K562 (cell line): ENCODE measurements at regions not wholly inside any gene's neighbourhood (a gene's known extent, or its start where the extent isn't known, plus 50 kb on each side); places are given as distances from the start of the nearest gene placed in this dataset.

ENCODE experiments used
- ATAC-seq: fragments of 200-7000 bp; cut with Tn5 transposase; 3 replicates; pipeline ENCODE4 v1.9.1; 2020; ENCODE audit warnings: moderate library complexity
- BruUV-seq: library from RNA; stranded (reverse); fragments of 400-500 nt; replicated peaks from 2 replicates; lab custom pipeline; 2021; lab: Mats Ljungman, UMichigan
- CTCF ChIA-PET: fragments of 300-600 bp; formaldehyde crosslinking; extraction: SDS; loops from one replicate; lab custom pipeline; 2021; ENCODE audit warnings: low intra/inter-chr PET ratio; lab: Yijun Ruan, JAX
- POLR2A ChIA-PET: fragments of 300-600, 350-650 bp; sonication (Branson Sonifier 250); formaldehyde crosslinking; extraction: SDS; loops from one replicate; lab custom pipeline; 2021; ENCODE audit warnings: antibody characterized with exemption, inconsistent platforms; lab: Yijun Ruan, JAX
- DNase-seq, 4 experiments: peaks; one replicate each; pipeline versions ENCODE4 v3.0.0 to v3.0.0-alpha.2; 2011 to 2018; ENCODE audit warnings: low spot score in 3 of 4, mixed read lengths in 3 of 4; ENCODE audit errors: extremely low read depth in 1 of 4
- FAIRE-seq: peaks from 2 replicates; lab custom pipeline; 2011; peaks lifted over from hg19 to GRCh38; lab: Jason Lieb, UNC
- H2AFZ ChIP-seq: 2 replicates; pipeline ENCODE4 v1.6.0; 2011; ENCODE audit warnings: low read depth, low read length, control low read depth, inconsistent platforms
- H3K27ac ChIP-seq: fragments of 200-600 bp; 3 replicates; pipeline ENCODE4 v1.8.0; 2011; ENCODE audit warnings: low read depth, mild to moderate bottlenecking, control low read depth, inconsistent platforms, low read length, moderate library complexity, mixed read lengths; ENCODE audit errors: extremely low read depth
- H3K27me3 ChIP-seq, 2 experiments: fragments of 300-600 bp in 1 of 2; 2 replicates in 1 of 2; 3 replicates in 1 of 2; pipeline versions ENCODE4 v1.6.0 to v1.8.0; 2011; ENCODE audit warnings: inconsistent platforms in 2 of 2, low read length in 2 of 2, mild to moderate bottlenecking in 1 of 2, mixed read lengths in 1 of 2, moderate library complexity in 1 of 2; ENCODE audit not compliant: control insufficient read depth in 2 of 2, insufficient read depth in 2 of 2
- H3K36me3 ChIP-seq: fragments of 300-600 bp; 3 replicates; pipeline ENCODE4 v1.8.0; 2011; ENCODE audit warnings: mild to moderate bottlenecking, low read length, inconsistent platforms; ENCODE audit not compliant: control insufficient read depth, insufficient read depth
- H3K4me1 ChIP-seq, 2 experiments: fragments of 200-600 bp in 1 of 2; replicated peaks in 1 of 2; 2 replicates in 1 of 2; 3 replicates in 1 of 2; pipeline versions ENCODE4 v1.5.1 to v1.8.0; 2011; ENCODE audit warnings: inconsistent platforms in 2 of 2, low read length in 2 of 2, mild to moderate bottlenecking in 1 of 2, mixed read lengths in 1 of 2, moderate library complexity in 1 of 2; ENCODE audit not compliant: control insufficient read depth in 2 of 2, insufficient read depth in 2 of 2
- H3K4me2 ChIP-seq: 2 replicates; pipeline ENCODE4 v1.6.1; 2011; ENCODE audit warnings: low read length, control low read depth, inconsistent platforms, mixed read lengths; ENCODE audit not compliant: insufficient read depth
- H3K4me3 ChIP-seq: fragments of 200-600 bp; sonication (generic), shearing (Covaris generic); 2 replicates; pipeline ENCODE4 v1.5.1; 2016; ENCODE audit warnings: control low read depth, inconsistent platforms
- H3K79me2 ChIP-seq: fragments of 200-600 bp; 3 replicates; pipeline ENCODE4 v1.8.0; 2011; ENCODE audit warnings: low read length, inconsistent platforms; ENCODE audit not compliant: control insufficient read depth, insufficient read depth
- H3K9ac ChIP-seq, 2 experiments: 2 replicates each; pipeline versions ENCODE4 v1.6.0 to v1.6.1; 2011; ENCODE audit warnings: low read depth in 2 of 2, low read length in 2 of 2, control low read depth in 1 of 2, inconsistent platforms in 1 of 2, mild to moderate bottlenecking in 1 of 2, mixed read lengths in 1 of 2; ENCODE audit not compliant: insufficient read depth in 1 of 2
- H3K9me1 ChIP-seq: one replicate; pipeline ENCODE4 v1.6.0; 2011; ENCODE audit warnings: inconsistent platforms, mild to moderate bottlenecking, low read length, moderate library complexity; ENCODE audit not compliant: control insufficient read depth, insufficient read depth
- H3K9me3 ChIP-seq: replicated peaks from 2 replicates; pipeline ENCODE4 v1.5.1; 2011; ENCODE audit warnings: low read depth, low read length, inconsistent platforms; ENCODE audit not compliant: control insufficient read depth, insufficient read depth
- H4K20me1 ChIP-seq: replicated peaks from 2 replicates; pipeline ENCODE4 v1.6.1; 2011; ENCODE audit warnings: low read length, inconsistent platforms, mixed read lengths; ENCODE audit not compliant: control insufficient read depth, insufficient read depth
- BACH1 ChIP-seq: fragments of 200-800 bp; sonication (Bioruptor generic); IDR thresholded peaks from 2 replicates; pipeline ENCODE4 v1.6.1; 2016; ENCODE audit warnings: missing genetic modification characterization, missing compliant biosample characterization
- DLX4 ChIP-seq: fragments of 250-450 bp; sonication (Bioruptor Pico); IDR thresholded peaks from 2 replicates; pipeline ENCODE4 v1.6.1; 2021; ENCODE audit warnings: mild to moderate bottlenecking
- ETS2 ChIP-seq: IDR thresholded peaks from 2 replicates; pipeline ENCODE4 v1.6.1; 2016; ENCODE audit warnings: borderline replicate concordance, missing genetic modification characterization, mild to moderate bottlenecking, moderate library complexity, missing compliant biosample characterization; ENCODE audit not compliant: poor library complexity, severe bottlenecking
- GABPB2 ChIP-seq: fragments of 250-450 bp; sonication (Bioruptor Pico); conservative IDR thresholded peaks from 2 replicates; pipeline ENCODE4 v1.5.1; 2021; ENCODE audit warnings: mild to moderate bottlenecking
- GTF2F1 ChIP-seq: IDR thresholded peaks from 2 replicates; pipeline ENCODE4 v1.6.1; 2011; ENCODE audit warnings: low read depth, low read length, improper control_type of control experiment
- HDAC3 ChIP-seq: fragments of 450-650 bp; IDR thresholded peaks from 2 replicates; pipeline ENCODE4 v1.6.1; 2018; ENCODE audit warnings: borderline replicate concordance, mild to moderate bottlenecking, moderate library complexity; ENCODE audit not compliant: partially characterized antibody
- KLF16 ChIP-seq: IDR thresholded peaks from 2 replicates; pipeline ENCODE4 v1.6.1; 2016; ENCODE audit warnings: antibody characterized with exemption
- MIER1 ChIP-seq: fragments of 450-650 bp; IDR thresholded peaks from 2 replicates; pipeline ENCODE4 v1.6.1; 2016; ENCODE audit warnings: antibody characterized with exemption, mild to moderate bottlenecking, low read depth
- MLX ChIP-seq, 2 experiments: fragments of 450-650 bp in 1 of 2; sonication (generic) in 1 of 2; formaldehyde crosslinking; conservative IDR thresholded peaks; 2 replicates each; pipeline versions ENCODE4 v1.4.0 to v1.8.1; 2020 to 2022; ENCODE audit warnings: mild to moderate bottlenecking in 1 of 2, missing genetic modification reagents in 1 of 2
- PHF8 ChIP-seq: fragments of 200-600 bp; sonication (generic); IDR thresholded peaks from 2 replicates; pipeline ENCODE4 v1.6.1; 2012; ENCODE audit warnings: mixed run types, mild to moderate bottlenecking, inconsistent platforms, low read length, moderate library complexity, borderline replicate concordance
- RAD51 ChIP-seq: fragments of 450-650 bp; IDR thresholded peaks from 2 replicates; pipeline ENCODE4 v1.7.1; 2016; ENCODE audit warnings: low read depth, mild to moderate bottlenecking, borderline replicate concordance
- TAF9B ChIP-seq: fragments of 450-650 bp; IDR thresholded peaks from 2 replicates; pipeline ENCODE4 v1.6.1; 2018; ENCODE audit warnings: mild to moderate bottlenecking; ENCODE audit not compliant: partially characterized antibody
- TFE3 ChIP-seq: fragments of 450-650 bp; formaldehyde crosslinking; IDR thresholded peaks from 2 replicates; pipeline ENCODE4 v1.4.0; 2020; ENCODE audit warnings: mild to moderate bottlenecking, mixed read lengths
- TGIF2 ChIP-seq: sonication (generic); formaldehyde crosslinking; IDR thresholded peaks from 2 replicates; pipeline ENCODE4 v1.8.1; 2022; ENCODE audit warnings: mild to moderate bottlenecking, missing genetic modification reagents, moderate library complexity
- TRIM25 ChIP-seq: fragments of 450-650 bp; IDR thresholded peaks from 2 replicates; pipeline ENCODE4 v1.7.0; 2016; ENCODE audit warnings: borderline replicate concordance
- ZNF197 ChIP-seq: fragments of 200-800 bp; sonication (Bioruptor generic); IDR thresholded peaks from 2 replicates; pipeline ENCODE4 v1.6.1; 2016; ENCODE audit warnings: low read depth, missing genetic modification characterization, missing compliant biosample characterization
- in situ Hi-C: fragments of 300-500 bp; cut with MboI; formaldehyde crosslinking; loops from 4 replicates; pipeline ENCODE4 v1.15.0; 2018; ENCODE audit warnings: inconsistent platforms, mixed read lengths
- intact Hi-C: fragments of 100-400 bp; cut with micrococcal nuclease; formaldehyde crosslinking; loops from 2 replicates; pipeline ENCODE4 v1.14.2; 2022
- TF ChIP-seq, protein P1 (sequence below): fragments of 250-450 bp; sonication (Bioruptor Pico); IDR thresholded peaks from 2 replicates; pipeline ENCODE4 v1.4.0; 2020

- Histone ChIP-seq H3K9me1 (no peaks in the 10 kb centered on the region), H3K9ac (no peak overlapping the region), H3K4me2 (no peak overlapping the region), H3K9me3 (no peaks in the 10 kb centered on the region), H2AFZ (no peak overlapping the region), H3K27me3 (peaks cover 0 to 4% of the 10 kb centered on the region in 2 experiments; a peak in 1 of 5 replicates), H4K20me1 (no peaks in the 10 kb centered on the region), H3K36me3 (no peaks in the 10 kb centered on the region), H3K79me2 (no peaks in the 10 kb centered on the region), H3K27ac (no peak overlapping the region), H3K4me3 (no peak overlapping the region), H3K4me1 (no peaks in the 10 kb centered on the region)
- FAIRE-seq, result no peak
- DNase-seq, result no peak
- CTCF ChIA-PET, result no interaction called here
- intact Hi-C loops, result no loop called here
- no peak for TF ChIP-seq BACH1 (tag)
- TF ChIP-seq MLX (CRISPR knock-in tag; conservative IDR thresholded peaks at IDR 0.05), result no peak
- TF ChIP-seq HDAC3, result no peak
- no peak for TF ChIP-seq TGIF2 (CRISPR knock-in tag)
- TF ChIP-seq RAD51, result no peak
- no peak for TF ChIP-seq TFE3 (CRISPR knock-in tag)
- TF ChIP-seq, protein P1, sequence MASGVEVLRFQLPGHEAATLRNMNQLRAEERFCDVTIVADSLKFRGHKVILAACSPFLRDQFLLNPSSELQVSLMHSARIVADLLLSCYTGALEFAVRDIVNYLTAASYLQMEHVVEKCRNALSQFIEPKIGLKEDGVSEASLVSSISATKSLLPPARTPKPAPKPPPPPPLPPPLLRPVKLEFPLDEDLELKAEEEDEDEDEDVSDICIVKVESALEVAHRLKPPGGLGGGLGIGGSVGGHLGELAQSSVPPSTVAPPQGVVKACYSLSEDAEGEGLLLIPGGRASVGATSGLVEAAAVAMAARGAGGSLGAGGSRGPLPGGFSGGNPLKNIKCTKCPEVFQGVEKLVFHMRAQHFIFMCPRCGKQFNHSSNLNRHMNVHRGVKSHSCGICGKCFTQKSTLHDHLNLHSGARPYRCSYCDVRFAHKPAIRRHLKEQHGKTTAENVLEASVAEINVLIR (CRISPR knock-in tag), result no peak
- TF ChIP-seq TRIM25, result no peak
- no peak for TF ChIP-seq GABPB2 (CRISPR knock-in tag)
- TF ChIP-seq PHF8, result no peak
- no peak for TF ChIP-seq ETS2
- no peak for TF ChIP-seq KLF16
- no peak for TF ChIP-seq GTF2F1
- no peak for TF ChIP-seq MIER1
- no peak for TF ChIP-seq ZNF197
- TF ChIP-seq TAF9B, result no peak
- no peak for TF ChIP-seq DLX4 (CRISPR knock-in tag)
- in situ Hi-C loops, result no loop called here
- POLR2A ChIA-PET, result no interaction called here
- no peak for ATAC-seq
- BruUV-seq, result no TSS peak
These were observed 328.4 kb upstream of the NFE2L3 start for GRCh38 chr7:25823571-25823970.
